Activated CD4-positive, alpha-beta memory T cell treated with anti-CD3 and anti-CD28 coated beads for 36 hours (primary cell): ENCODE measurements at regions not wholly inside any gene's neighbourhood (a gene's known extent, or its start where the extent isn't known, plus 50 kb on each side); places are given as distances from the start of the nearest gene placed in this dataset.

Experiments used
- CTCF ChIA-PET: fragments of 350-600 bp; sonication (Branson Sonifier 250); formaldehyde crosslinking; loops from one replicate; lab custom pipeline; 2021; ENCODE audit warnings: antibody characterized with exemption, inconsistent platforms; lab: Charles Lee
- POLR2A ChIA-PET: fragments of 350-600 bp; sonication (Branson Sonifier 250); formaldehyde crosslinking; loops from one replicate; lab custom pipeline; 2021; ENCODE audit warnings: antibody characterized with exemption; lab: Charles Lee
- DNase-seq: peaks from one replicate; pipeline ENCODE4 v3.0.0-alpha.2; 2020
- H3K27ac Mint-ChIP-seq: one replicate; pipeline ENCODE4 v1.8.0; 2021; ENCODE audit warnings: mixed read lengths
- H3K27me3 Mint-ChIP-seq: one replicate; pipeline ENCODE4 v1.8.0; 2021; ENCODE audit warnings: mixed read lengths
- H3K36me3 Mint-ChIP-seq: one replicate; pipeline ENCODE4 v1.8.0; 2021; ENCODE audit warnings: mixed read lengths
- H3K4me1 Mint-ChIP-seq: one replicate; pipeline ENCODE4 v1.8.0; 2021; ENCODE audit warnings: low read depth, mixed read lengths
- H3K4me3 Mint-ChIP-seq: one replicate; pipeline ENCODE4 v1.8.0; 2021; ENCODE audit warnings: mild to moderate bottlenecking, mixed read lengths
- H3K9me3 Mint-ChIP-seq: one replicate; pipeline ENCODE4 v1.8.0; 2021; ENCODE audit warnings: mixed read lengths
- intact Hi-C: fragments of 100-400 bp; cut with micrococcal nuclease; formaldehyde crosslinking; loops from one replicate; pipeline ENCODE4 v1.15.1; 2023

DNA sequence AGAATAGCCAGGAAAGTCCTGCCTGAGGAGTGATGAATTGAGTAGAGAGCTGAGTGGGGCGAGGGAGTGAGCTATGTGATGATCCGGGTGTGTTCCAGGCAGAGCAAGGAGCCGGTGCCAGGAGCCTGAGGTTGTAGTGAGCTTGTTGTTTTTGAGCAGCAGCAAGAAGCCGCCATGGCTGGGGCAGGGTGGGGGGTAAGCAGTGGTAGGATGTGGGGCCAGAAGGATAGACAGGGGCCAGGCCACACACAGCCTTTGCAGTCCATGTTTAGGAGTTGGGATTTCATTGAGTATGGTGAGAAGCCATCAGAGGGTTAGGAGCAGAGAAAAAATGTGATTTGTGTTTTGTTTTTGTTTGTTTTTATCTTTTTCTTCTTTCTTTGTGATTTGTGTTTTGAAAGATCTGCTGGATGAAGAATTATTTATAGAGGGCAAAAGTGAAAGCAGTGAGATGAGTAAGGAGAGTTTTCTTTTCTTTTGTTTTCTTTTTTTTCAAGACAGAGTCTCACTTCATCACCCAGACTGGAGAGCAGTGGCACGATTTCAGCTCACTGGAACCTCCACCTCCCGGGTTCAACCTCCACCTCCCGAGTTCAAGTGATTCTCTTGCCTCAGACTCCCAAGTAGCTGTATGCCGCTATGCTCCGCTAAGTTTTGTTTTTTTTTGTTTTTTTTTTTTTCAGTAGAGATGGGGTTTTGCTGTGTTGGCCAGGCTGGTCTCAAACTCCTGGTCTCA, 92.3 kb upstream of the BCAT1 start:
- ChIA-PET CTCF (interaction anchor here (1.4 kb wide), 1 partner anchor 48 kb away, joined by 3 read pairs; no protein-coding TSS in a partner anchor), POLR2A (no interaction called here)
- Mint-ChIP-seq H3K4me3 (no peak overlapping the region), H3K4me1 (peaks cover 4% of the 10 kb centered on the region), H3K27me3 (peaks cover 7% of the 10 kb centered on the region), H3K36me3 (peaks cover 3% of the 10 kb centered on the region), H3K9me3 (peaks cover 7% of the 10 kb centered on the region), H3K27ac (no peak overlapping the region)
- DNase-seq, result no peak
- intact Hi-C loops, result no loop called here

DNA sequence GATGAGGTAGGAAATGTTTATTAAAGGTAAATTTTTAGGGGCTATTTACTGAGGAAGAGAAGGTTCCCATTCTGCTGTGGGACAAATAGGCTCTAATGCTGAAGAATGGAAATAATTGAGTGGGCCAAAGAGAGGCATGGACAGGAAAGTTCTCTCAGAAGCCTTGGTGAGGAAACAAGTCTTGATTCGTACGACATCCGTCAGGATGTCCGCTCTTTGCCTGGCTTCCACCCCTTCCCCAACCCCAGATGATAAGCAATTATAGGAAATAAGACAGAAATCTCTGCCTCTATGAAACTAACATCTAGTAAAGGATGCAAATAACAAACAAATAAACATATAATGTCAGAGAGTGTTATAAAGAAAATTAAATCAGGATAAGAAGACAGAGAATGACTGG, 91.7 kb upstream of the BCAT1 start:
- H3K9me3 Mint-ChIP-seq, result peaks cover 3% of the 10 kb centered on the region
- ChIA-PET CTCF (interaction anchor here (1.4 kb wide), 1 partner anchor 48 kb away, joined by 3 read pairs; no protein-coding TSS in a partner anchor), POLR2A (no interaction called here)
- no peaks in the 10 kb centered on the region for H3K36me3 Mint-ChIP-seq
- no peak for DNase-seq
- no peak overlapping the region for H3K27ac Mint-ChIP-seq
- H3K27me3 Mint-ChIP-seq, result peaks cover 8% of the 10 kb centered on the region
- peaks cover 4% of the 10 kb centered on the region for H3K4me1 Mint-ChIP-seq
- no peak overlapping the region for H3K4me3 Mint-ChIP-seq
- intact Hi-C loops, result no loop called here

DNA sequence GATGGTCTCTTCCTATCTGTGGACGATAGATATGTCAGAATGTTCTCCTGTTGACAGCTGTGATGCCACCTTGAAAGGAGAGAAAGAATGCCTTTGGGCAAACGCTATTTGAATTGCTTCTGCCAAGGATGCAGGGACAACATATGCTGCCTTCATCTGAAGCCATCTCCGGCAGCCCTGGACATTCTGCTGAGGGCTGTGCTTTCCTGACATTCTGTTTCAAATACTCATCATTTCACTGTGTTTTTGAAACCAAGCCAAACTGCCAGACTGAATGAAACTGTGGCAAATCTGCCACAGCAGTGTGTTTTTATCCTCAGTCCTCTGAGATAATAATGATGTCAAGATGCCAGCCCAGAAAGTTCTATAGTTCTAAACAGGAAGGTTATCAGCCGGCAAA, 85.8 kb upstream of the BCAT1 start:
- Mint-ChIP-seq H3K27me3 (peaks cover 10% of the 10 kb centered on the region), H3K4me3 (no peak overlapping the region), H3K9me3 (no peaks in the 10 kb centered on the region), H3K4me1 (no peaks in the 10 kb centered on the region), H3K27ac (no peak overlapping the region), H3K36me3 (no peaks in the 10 kb centered on the region)
- ChIA-PET CTCF (no interaction called here), POLR2A (no interaction called here)
- intact Hi-C loops, result no loop called here
- DNase-seq, result no peak

DNA sequence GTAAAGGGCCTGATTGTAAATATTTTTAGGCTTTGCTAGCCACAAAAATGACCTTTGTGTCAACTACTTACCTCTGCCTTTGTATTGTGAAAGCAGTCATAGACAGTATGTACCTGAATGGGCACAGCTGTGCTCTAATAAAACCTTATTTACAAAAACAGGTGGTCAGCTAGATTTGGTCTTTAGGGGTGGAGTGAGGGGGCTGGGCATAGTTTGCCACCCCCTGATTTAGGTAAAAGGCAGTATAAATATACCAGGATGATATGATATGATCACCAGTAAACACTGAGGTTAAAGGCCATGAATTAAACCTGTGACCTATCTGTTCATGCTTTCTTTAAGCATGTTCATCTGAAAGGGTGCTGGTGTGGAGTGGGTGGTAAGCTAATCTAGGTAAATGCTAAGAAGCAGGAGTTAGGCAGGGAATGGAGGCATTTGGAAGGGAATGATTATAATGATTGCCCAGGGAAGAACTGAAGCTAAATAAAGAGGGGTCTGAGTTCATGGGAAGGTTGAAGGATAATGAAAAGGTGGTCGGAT, 77.1 kb upstream of the BCAT1 start:
- DNase-seq, result no peak
- H3K4me3 Mint-ChIP-seq, result no peak overlapping the region

DNA sequence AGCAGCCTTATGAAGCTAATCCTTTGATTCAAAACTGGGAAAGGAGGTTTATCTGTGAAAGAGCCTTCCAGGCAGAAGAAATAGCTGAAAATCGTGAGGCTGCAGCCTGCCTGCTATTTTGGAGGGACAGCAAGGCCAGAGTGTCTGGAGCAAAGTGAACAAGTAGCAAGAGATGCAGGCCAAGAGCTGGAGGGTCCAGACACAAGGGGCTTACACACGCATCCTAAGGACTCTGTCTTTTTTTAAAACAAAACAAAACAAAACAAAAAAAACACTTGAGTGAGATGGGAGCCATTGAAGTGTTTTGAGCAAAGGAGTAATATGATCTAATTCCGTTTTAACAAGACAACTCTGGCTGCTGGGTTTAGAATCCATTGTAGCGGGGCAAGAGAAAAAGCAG, 76.4 kb upstream of the BCAT1 start:
- Mint-ChIP-seq H3K4me3 (no peak overlapping the region), H3K36me3 (no peaks in the 10 kb centered on the region), H3K27ac (no peak overlapping the region), H3K27me3 (no peaks in the 10 kb centered on the region), H3K4me1 (no peaks in the 10 kb centered on the region), H3K9me3 (no peaks in the 10 kb centered on the region)
- POLR2A ChIA-PET, result interaction anchor here (1.4 kb wide), 1 partner anchor 26 kb away, joined by 3 read pairs; no protein-coding TSS in a partner anchor
- intact Hi-C loops, result no loop called here
- DNase-seq, result no peak
- CTCF ChIA-PET, result interaction anchor here (0.9 kb wide), 1 partner anchor 118 kb away, joined by 3 read pairs; no protein-coding TSS in a partner anchor

More for the DNA sequence above, 77.1 kb upstream of the BCAT1 start:
- Mint-ChIP-seq H3K9me3 (no peaks in the 10 kb centered on the region), H3K4me1 (no peaks in the 10 kb centered on the region), H3K27me3 (no peaks in the 10 kb centered on the region), H3K27ac (no peak overlapping the region), H3K36me3 (no peaks in the 10 kb centered on the region)
- CTCF ChIA-PET, result interaction anchor here (0.7 to 0.9 kb wide), 2 partner anchors 95 to 117 kb away, joined by 3 read pairs; no protein-coding TSS in a partner anchor
- intact Hi-C loops, result no loop called here
- POLR2A ChIA-PET, result interaction anchor here (1.4 kb wide), 1 partner anchor 26 kb away, joined by 3 read pairs; no protein-coding TSS in a partner anchor

DNA sequence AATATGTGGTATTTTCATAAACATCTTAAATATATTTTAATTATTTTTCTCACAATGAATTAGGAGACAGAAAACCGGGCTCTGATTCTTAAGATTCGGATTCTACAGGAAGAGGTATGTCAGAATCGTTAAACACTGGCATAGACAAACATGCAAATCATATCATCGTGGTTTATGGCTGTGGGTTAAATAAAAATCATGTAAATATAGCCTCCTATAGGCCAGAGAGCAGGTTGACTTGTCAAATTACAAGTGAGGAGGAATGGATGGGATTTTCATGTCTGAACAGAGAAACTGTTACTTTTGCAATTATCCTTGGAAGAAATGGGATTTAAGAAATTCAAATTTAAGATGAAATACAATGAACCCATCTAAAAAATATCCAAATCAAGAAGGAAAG, 74.9 kb upstream of the BCAT1 start:
- intact Hi-C loops, result no loop called here
- no peaks in the 10 kb centered on the region for H3K4me1 Mint-ChIP-seq

DNA sequence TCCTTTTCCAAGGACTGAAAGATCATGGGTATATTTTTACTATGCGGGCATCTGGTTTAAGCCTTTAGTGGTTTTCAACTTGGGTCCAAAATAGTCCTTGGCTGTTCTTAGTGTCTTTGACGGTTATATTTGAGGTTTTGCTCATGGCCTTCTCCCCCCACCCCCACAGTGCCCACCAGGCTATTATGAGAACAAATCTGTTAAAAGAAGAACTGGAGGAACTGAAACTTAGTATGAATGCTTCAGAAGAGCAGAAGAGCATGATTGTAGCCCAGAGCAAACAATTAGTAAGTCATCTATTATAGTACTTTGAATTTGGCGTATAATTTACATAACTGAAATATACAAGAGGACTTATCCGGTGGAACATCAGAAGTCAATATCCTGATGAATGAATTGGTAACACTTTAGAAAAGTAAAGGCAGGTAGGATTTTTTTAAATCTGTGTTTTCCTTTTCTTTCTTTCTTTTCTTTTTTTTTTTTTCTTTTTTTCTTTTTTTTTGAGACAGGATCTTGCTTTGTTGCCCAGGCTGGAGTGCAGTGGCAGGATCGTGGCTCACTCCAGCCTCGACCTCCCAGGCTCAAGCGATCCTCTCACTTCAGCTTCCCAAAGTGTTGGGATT, 71.8 kb upstream of the BCAT1 start:
- peaks cover 6% of the 10 kb centered on the region for H3K27me3 Mint-ChIP-seq
- H3K36me3 Mint-ChIP-seq, result no peaks in the 10 kb centered on the region
- H3K27ac Mint-ChIP-seq, result no peak overlapping the region
- no peaks in the 10 kb centered on the region for H3K4me1 Mint-ChIP-seq
- CTCF ChIA-PET, result interaction anchor here (1.7 kb wide), 1 partner anchor 30 kb away, joined by 4 read pairs; no protein-coding TSS in a partner anchor
- H3K4me3 Mint-ChIP-seq, result no peak overlapping the region
- intact Hi-C loops, result no loop called here
- H3K9me3 Mint-ChIP-seq, result peaks cover 10% of the 10 kb centered on the region
- POLR2A ChIA-PET, result no interaction called here
- no peak for DNase-seq

More for the DNA sequence above, 74.9 kb upstream of the BCAT1 start:
- Mint-ChIP-seq H3K27me3 (peaks cover 3% of the 10 kb centered on the region), H3K9me3 (peaks cover 9% of the 10 kb centered on the region), H3K4me3 (no peak overlapping the region), H3K36me3 (no peaks in the 10 kb centered on the region), H3K27ac (no peak overlapping the region)
- ChIA-PET POLR2A (no interaction called here), CTCF (interaction anchor here (1.2 kb wide), 1 partner anchor 33 kb away, joined by 4 read pairs; no protein-coding TSS in a partner anchor)
- DNase-seq, result no peak

DNA sequence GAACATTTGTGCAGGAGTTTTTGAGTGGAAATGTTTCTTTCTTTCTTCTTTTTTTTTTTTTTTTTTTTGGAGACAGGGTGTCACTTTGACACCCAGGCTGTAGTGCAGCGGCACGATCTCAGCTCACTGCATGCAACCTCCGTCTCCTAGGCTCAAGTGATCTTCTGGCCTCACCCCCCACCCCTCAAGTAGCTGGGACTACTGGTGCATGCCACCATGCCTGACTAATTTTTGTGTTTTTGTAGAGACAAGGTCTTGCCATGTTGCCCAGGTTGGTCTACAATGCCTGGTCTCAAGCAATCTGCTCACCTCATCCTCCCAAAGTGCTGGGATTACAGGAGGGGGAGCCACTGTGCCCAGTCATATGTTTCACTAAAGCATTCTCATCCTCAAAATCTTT, 69.2 kb upstream of the BCAT1 start:
- peaks cover 6% of the 10 kb centered on the region for H3K27me3 Mint-ChIP-seq
- CTCF ChIA-PET, result interaction anchor here (0.6 kb wide), 1 partner anchor 27 kb away, joined by 3 read pairs; no protein-coding TSS in a partner anchor

DNA sequence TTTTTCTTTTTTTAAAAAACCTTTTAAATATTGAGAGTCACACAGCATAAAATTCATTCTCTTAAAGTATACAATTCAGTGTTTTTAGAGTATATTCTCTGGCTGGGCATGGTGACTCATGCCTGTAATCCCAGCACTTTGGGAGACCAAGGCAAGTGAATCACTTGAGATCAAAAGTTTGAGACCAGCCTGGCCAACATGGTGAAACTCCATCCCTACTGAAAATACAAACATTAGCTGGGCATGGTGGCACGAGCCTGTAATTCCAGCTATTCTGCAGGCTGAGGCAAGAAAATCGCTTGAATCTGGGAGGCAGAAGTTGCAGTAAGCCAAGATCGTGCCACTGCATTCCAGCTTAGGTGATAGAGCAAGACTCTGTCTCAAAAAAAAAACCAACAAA, 68.4 kb upstream of the BCAT1 start:
- DNase-seq, result no peak
- no peaks in the 10 kb centered on the region for H3K36me3 Mint-ChIP-seq
- H3K27me3 Mint-ChIP-seq, result peaks cover 6% of the 10 kb centered on the region
- H3K27ac Mint-ChIP-seq, result no peak overlapping the region
- H3K9me3 Mint-ChIP-seq, result peaks cover 10% of the 10 kb centered on the region
- POLR2A ChIA-PET, result no interaction called here
- intact Hi-C loops, result no loop called here
- H3K4me1 Mint-ChIP-seq, result no peaks in the 10 kb centered on the region
- H3K4me3 Mint-ChIP-seq, result no peak overlapping the region
- CTCF ChIA-PET, result no interaction called here

More for the DNA sequence above, 69.2 kb upstream of the BCAT1 start:
- POLR2A ChIA-PET, result no interaction called here
- no peak overlapping the region for H3K27ac Mint-ChIP-seq
- no peaks in the 10 kb centered on the region for H3K36me3 Mint-ChIP-seq
- intact Hi-C loops, result no loop called here
- H3K9me3 Mint-ChIP-seq, result peaks cover 10% of the 10 kb centered on the region
- H3K4me1 Mint-ChIP-seq, result no peaks in the 10 kb centered on the region
- DNase-seq, result no peak
- H3K4me3 Mint-ChIP-seq, result no peak overlapping the region

DNA sequence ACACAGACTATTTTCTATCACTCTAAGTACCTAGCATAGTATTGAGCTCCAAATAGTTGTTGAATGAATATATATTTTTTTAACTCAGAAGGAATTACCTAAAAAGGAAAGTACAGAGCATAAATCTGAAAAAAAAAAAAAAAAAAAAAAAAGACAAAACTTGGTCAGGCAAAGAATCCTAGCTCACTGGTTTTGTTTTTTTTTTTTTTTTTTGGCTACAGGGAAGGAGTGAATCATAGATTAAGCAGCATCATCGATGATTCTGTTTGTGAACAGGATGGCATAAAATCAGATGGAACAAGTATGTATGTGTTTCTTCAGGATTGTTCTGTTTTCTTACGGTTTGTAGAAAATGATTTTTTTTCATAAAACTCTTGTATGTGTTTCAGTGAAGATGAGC, 66.1 kb upstream of the BCAT1 start:
- Mint-ChIP-seq H3K4me1 (peaks cover 2% of the 10 kb centered on the region), H3K9me3 (peaks cover 10% of the 10 kb centered on the region), H3K36me3 (no peaks in the 10 kb centered on the region), H3K27me3 (peaks cover 6% of the 10 kb centered on the region), H3K27ac (no peak overlapping the region), H3K4me3 (no peak overlapping the region)
- DNase-seq, result no peak
- ChIA-PET POLR2A (no interaction called here), CTCF (interaction anchor here (0.6 kb wide), 1 partner anchor 10 kb away, joined by 4 read pairs; no protein-coding TSS in a partner anchor)
- intact Hi-C loops, result no loop called here

DNA sequence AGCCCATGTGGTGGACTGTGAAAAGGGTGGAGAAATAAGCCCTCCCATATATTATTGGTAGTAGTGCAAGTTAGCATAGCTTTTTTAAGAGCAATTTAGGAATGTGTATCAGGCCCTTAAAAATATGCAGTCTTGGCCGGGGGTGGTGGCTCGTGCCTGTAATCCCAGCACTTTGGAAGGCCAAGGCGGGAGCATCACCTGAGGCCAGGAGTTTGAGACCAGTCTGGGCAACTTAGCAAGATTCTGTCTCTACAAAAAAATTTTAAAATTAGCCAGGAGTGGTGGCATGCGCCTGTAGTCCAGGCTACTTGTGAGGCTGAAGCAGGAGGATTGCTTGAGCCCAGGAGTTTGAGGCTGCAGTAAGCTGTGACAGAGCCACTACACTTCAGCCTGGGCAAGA, 64.2 kb upstream of the BCAT1 start:
- CTCF ChIA-PET, result no interaction called here

DNA sequence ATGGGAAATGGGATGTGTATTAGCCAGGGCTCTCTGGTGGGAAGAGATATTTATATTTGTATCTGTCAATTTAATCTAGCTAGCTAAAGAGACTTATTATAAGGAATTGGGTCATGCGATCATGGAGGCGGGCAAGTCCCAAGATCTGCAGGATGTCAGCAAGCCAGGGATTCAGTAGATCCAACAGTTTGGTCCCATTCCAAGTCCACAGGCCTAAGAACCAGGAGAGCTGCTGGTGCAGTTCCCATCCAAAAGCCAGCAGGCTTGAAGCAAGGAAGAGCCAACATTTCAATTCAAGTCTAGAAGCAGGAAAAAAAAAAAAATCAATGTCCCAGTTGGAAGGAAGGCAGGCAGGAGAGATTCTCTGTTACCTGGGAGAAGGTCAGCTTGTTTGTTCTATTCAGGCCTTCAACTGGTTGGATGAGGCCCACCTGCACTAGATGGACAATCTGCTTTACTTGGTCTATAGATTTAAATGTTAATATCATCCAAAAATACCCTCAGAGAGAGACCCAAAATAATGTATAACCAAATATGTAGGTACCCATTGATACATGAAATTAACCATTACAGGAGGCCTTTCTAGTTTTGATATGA, 60.7 kb upstream of the BCAT1 start:
- Mint-ChIP-seq H3K4me3 (no peak overlapping the region), H3K9me3 (no peaks in the 10 kb centered on the region), H3K36me3 (no peaks in the 10 kb centered on the region), H3K4me1 (peaks cover 2% of the 10 kb centered on the region), H3K27me3 (no peaks in the 10 kb centered on the region), H3K27ac (no peak overlapping the region)
- no peak for DNase-seq
- intact Hi-C loops, result no loop called here
- POLR2A ChIA-PET, result no interaction called here
- CTCF ChIA-PET, result interaction anchor here (0.6 to 1.1 kb wide), 2 partner anchors 17 to 18 kb away, joined by 3 to 4 read pairs; no protein-coding TSS in a partner anchor

More for the DNA sequence above, 64.2 kb upstream of the BCAT1 start:
- H3K4me1 Mint-ChIP-seq, result peaks cover 2% of the 10 kb centered on the region
- H3K36me3 Mint-ChIP-seq, result no peaks in the 10 kb centered on the region
- no peak overlapping the region for H3K27ac Mint-ChIP-seq
- POLR2A ChIA-PET, result no interaction called here
- intact Hi-C loops, result no loop called here
- H3K9me3 Mint-ChIP-seq, result no peaks in the 10 kb centered on the region
- DNase-seq, result no peak
- no peak overlapping the region for H3K4me3 Mint-ChIP-seq
- H3K27me3 Mint-ChIP-seq, result peaks cover 2% of the 10 kb centered on the region
